ENCODE measurements at regions not wholly inside any gene's neighbourhood (a gene's known extent, or its start where the extent isn't known, plus 50 kb on each side); places are given as distances from the start of the nearest gene placed in this dataset.
"Not testable (repeated sequence)": the region's sequence is repeated elsewhere in the genome, so short reads cannot be mapped to it uniquely, and the experiment has no call there.

- in situ Hi-C loops (cut with MboI; ENCODE audit: low pct_unique_long_range_greater_than_20kb, low sequenced_read_pairs, unreplicated experiment) = no loop called here
- TF ChIP-seq, protein P1, sequence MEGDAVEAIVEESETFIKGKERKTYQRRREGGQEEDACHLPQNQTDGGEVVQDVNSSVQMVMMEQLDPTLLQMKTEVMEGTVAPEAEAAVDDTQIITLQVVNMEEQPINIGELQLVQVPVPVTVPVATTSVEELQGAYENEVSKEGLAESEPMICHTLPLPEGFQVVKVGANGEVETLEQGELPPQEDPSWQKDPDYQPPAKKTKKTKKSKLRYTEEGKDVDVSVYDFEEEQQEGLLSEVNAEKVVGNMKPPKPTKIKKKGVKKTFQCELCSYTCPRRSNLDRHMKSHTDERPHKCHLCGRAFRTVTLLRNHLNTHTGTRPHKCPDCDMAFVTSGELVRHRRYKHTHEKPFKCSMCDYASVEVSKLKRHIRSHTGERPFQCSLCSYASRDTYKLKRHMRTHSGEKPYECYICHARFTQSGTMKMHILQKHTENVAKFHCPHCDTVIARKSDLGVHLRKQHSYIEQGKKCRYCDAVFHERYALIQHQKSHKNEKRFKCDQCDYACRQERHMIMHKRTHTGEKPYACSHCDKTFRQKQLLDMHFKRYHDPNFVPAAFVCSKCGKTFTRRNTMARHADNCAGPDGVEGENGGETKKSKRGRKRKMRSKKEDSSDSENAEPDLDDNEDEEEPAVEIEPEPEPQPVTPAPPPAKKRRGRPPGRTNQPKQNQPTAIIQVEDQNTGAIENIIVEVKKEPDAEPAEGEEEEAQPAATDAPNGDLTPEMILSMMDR (IDR thresholded peaks at IDR 0.05; ENCODE audit: extremely low read depth, insufficient read depth, missing control alignments) = no peak
- no peak for DNase-seq (ENCODE audit: low spot score)
Measured at GRCh38 chr16:10296956-10297340, 88.9 kb upstream of the ATF7IP2 start.

DNA sequence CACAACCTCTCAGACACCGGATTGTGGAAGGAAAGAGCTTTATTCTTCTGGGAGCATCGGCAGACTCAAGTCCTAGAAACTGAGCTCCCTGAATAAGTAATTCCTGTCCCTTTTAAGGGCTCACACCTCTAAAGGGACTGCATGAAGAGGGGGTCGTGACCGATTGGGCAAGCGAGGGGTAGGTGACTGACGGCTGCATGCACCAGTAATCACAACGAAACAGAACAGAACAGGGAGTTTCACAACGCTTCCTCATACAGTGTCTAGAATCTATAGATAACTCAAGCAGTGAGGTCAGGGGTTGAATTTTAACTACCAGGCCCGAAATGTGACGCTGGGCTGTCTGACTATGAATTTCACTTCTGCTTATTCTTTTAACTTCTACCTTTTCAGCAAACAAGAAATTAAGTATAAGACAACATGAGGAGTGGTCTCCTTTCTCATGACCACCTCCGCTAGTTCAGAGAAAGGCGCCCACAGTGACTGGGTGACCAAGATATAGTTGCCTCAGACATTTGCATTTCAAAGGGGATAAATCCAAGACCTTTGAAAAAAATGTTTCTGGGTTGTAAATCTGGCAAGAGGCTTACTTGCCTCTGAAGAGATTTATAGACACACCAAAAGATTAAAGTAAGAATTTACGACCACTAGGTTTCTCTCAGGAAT, 88.4 kb upstream of the ATF7IP2 start:
- in situ Hi-C loops (cut with MboI; ENCODE audit: low pct_unique_long_range_greater_than_20kb, low sequenced_read_pairs, unreplicated experiment) = no loop called here
- peak; percentile 75 for DNase-seq (ENCODE audit: low spot score)
- TF ChIP-seq, protein P1 (IDR thresholded peaks at IDR 0.05; ENCODE audit: extremely low read depth, insufficient read depth, missing control alignments) = no peak

DNA sequence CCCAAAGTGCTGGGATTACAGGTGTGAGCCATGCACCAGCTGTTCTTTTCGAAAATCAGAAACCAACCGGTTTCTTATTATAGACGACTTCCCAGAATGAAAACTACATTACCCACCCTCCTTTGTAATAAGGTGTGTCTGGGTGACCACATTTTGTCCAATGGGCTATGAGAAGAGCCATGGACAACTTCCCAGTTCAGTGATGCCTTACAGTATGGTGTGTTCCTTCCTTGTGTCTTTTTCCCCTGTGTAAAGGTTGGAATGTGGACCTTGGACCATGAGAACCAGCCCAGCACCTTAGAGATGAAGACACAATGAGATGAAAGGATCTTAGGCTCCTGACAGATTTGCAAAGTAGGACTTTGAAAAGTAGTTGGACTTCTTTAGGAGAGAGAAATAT, 85.0 kb upstream of the ATF7IP2 start:
- DNase-seq (ENCODE audit: low spot score) = no peak
- in situ Hi-C loops (cut with MboI; ENCODE audit: low pct_unique_long_range_greater_than_20kb, low sequenced_read_pairs, unreplicated experiment) = no loop called here
- TF ChIP-seq, protein P1 (IDR thresholded peaks at IDR 0.05; ENCODE audit: extremely low read depth, insufficient read depth, missing control alignments) = no peak

- DNase-seq (ENCODE audit: low spot score); in situ Hi-C loops (cut with MboI; ENCODE audit: low pct_unique_long_range_greater_than_20kb, low sequenced_read_pairs, unreplicated experiment): not testable (repeated sequence)
Measured at GRCh38 chr16:10301547-10301946, 84.3 kb upstream of the ATF7IP2 start.

DNA sequence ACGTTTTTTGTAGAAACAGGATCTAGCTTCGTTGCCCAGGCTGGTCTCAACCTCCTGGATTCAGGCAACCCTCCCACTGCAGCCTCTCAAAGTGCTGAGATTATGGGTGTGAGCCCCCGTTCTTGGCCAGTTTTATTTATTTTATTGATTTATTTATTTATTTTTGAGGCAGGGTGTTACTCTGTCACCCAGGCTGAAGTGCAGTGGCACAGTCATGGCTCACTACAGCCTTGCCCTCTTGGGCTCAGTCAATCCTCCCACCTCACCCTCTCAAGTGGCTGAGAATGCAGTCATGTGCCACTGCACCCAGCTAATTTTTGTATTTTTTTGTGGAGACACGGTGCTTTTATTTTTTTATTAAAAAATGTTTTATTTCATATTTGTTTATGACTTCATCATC, 79.9 kb upstream of the ATF7IP2 start:
- in situ Hi-C loops (cut with MboI; ENCODE audit: low pct_unique_long_range_greater_than_20kb, low sequenced_read_pairs, unreplicated experiment) = no loop called here
- TF ChIP-seq, protein P1 (IDR thresholded peaks at IDR 0.05; ENCODE audit: extremely low read depth, insufficient read depth, missing control alignments) = no peak
- no peak for DNase-seq (ENCODE audit: low spot score)

DNA sequence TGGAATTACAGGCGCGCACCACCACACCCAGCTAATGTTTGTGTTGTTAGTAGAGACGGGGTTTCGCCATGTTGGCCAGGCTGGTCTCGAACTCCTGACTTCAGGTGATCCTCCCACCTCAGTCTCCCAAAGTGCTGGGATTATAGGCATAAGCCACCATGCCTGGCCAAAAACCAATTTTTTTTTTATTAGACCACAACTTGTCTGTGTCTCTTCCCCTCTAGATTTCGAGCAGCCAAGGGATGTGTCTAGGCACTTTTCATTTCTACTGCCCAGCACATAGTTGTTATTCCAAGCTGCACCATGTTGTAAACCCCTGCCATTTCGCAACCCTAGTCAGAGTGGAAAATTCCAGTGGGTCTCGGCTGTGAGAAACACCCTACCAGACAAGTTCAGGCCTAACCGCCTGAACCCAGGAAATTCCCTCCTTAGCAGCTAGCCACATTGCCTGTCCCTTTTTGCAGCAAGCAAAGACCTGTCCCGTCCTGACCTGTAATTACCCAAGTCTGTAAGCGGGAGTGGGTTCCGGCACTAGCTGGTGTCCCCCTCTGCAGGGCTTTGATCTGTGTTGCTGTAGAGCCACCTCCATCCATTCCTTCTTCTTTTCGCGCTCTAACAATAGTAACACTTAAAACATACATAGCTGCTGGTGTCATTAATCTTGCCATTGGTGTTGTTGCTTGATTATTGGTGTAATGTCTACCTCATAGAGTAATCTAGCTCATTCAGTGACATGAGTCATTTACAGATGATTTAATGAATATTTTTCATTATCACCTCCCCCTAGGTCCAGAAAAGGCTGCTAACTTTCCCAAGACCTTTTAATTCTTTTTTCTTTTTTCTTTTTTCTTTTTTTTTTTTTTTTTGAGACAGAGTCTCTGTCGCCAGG, 77.3 kb upstream of the ATF7IP2 start:
- TF ChIP-seq, protein P1 (IDR thresholded peaks at IDR 0.05; ENCODE audit: extremely low read depth, insufficient read depth, missing control alignments) = no peak
- in situ Hi-C loops (cut with MboI; ENCODE audit: low pct_unique_long_range_greater_than_20kb, low sequenced_read_pairs, unreplicated experiment) = no loop called here
- no peak for DNase-seq (ENCODE audit: low spot score)

All from GM13977 (cell line).